OCI-LY1 (cell line): ENCODE measurements at regions not wholly inside any gene's neighbourhood (a gene's known extent, or its start where the extent isn't known, plus 50 kb on each side); places are given as distances from the start of the nearest gene placed in this dataset.
A peak's percentile ranks its signal among the peaks of the same experiment; 100 is the strongest.

Experiments
- H2AFZ ChIP-seq: fragments of 200-600 bp; sonication (generic), shearing (Covaris generic); 2 replicates; pipeline ENCODE4 v1.6.0; 2014; ENCODE audit warnings: antibody characterized with exemption, mild to moderate bottlenecking, low read length
- H3F3A ChIP-seq: fragments of 200-600 bp; sonication (generic), shearing (Covaris generic); 2 replicates; pipeline ENCODE4 v1.6.0; 2014; ENCODE audit warnings: mild to moderate bottlenecking, antibody characterized with exemption, low read length, moderate library complexity; ENCODE audit not compliant: insufficient read depth
- H3K27ac ChIP-seq: fragments of 200-600 bp; sonication (generic); 2 replicates; pipeline ENCODE4 v1.5.1; 2014; ENCODE audit warnings: low read length, mixed run types, mild to moderate bottlenecking, low read depth; ENCODE audit not compliant: poor library complexity, severe bottlenecking
- H3K27me3 ChIP-seq: fragments of 200-600 bp; sonication (generic); 2 replicates; pipeline ENCODE4 v1.6.0; 2014; ENCODE audit warnings: antibody characterized with exemption, mild to moderate bottlenecking, low read length, moderate library complexity; ENCODE audit not compliant: insufficient read depth
- H3K36me3 ChIP-seq: fragments of 200-600 bp; sonication (generic); 2 replicates; pipeline ENCODE4 v1.6.1; 2014; ENCODE audit warnings: mild to moderate bottlenecking, antibody characterized with exemption, low read length, moderate library complexity, mixed read lengths; ENCODE audit not compliant: insufficient read depth
- H3K4me1 ChIP-seq: fragments of 200-600 bp; sonication (generic); 2 replicates; pipeline ENCODE4 v1.5.1; 2014; ENCODE audit warnings: mild to moderate bottlenecking, low read length, moderate library complexity; ENCODE audit not compliant: insufficient read depth, severe bottlenecking
- H3K4me2 ChIP-seq: fragments of 200-600 bp; sonication (generic), shearing (Covaris generic); 2 replicates; pipeline ENCODE4 v1.6.1; 2014; ENCODE audit warnings: low read length
- H3K4me3 ChIP-seq: fragments of 200-600 bp; sonication (generic); 2 replicates; pipeline ENCODE4 v1.5.1; 2014; ENCODE audit warnings: low read length, low read depth, mild to moderate bottlenecking, mixed read lengths; ENCODE audit not compliant: poor library complexity, severe bottlenecking
- H3K79me2 ChIP-seq: fragments of 200-600 bp; shearing (Covaris generic); 2 replicates; pipeline ENCODE4 v1.6.1; 2016; ENCODE audit warnings: mixed run types, low read length, mixed read lengths; ENCODE audit not compliant: insufficient read depth
- H3K9ac ChIP-seq: fragments of 200-600 bp; sonication (generic), shearing (Covaris generic); 2 replicates; pipeline ENCODE4 v1.6.1; 2014; ENCODE audit warnings: mild to moderate bottlenecking, low read length, mixed read lengths
- H3K9me2 ChIP-seq: fragments of 200-600 bp; sonication (generic), shearing (Covaris generic); 2 replicates; pipeline ENCODE4 v1.6.1; 2014; ENCODE audit warnings: low read depth, mild to moderate bottlenecking, low read length, mixed read lengths
- H3K9me3 ChIP-seq: fragments of 200-600 bp; shearing (Covaris generic); 2 replicates; pipeline ENCODE4 v1.6.1; 2014; ENCODE audit warnings: low read length, mixed read lengths
- H4K20me1 ChIP-seq: fragments of 200-600 bp; sonication (generic), shearing (Covaris generic); 2 replicates; pipeline ENCODE4 v1.6.0; 2016; ENCODE audit warnings: mild to moderate bottlenecking, low read length; ENCODE audit not compliant: insufficient read depth
- CTCF ChIP-seq: fragments of 200-600 bp; sonication (generic), shearing (Covaris generic); IDR thresholded peaks from 2 replicates; pipeline ENCODE4 v1.5.1; 2017; ENCODE audit warnings: mild to moderate bottlenecking, antibody characterized with exemption, low read length, moderate library complexity, mixed read lengths
- EZH2 ChIP-seq: fragments of 200-600 bp; sonication (generic), shearing (Covaris generic); IDR thresholded peaks from 2 replicates; pipeline ENCODE4 v1.8.0; 2017; ENCODE audit warnings: borderline replicate concordance, mixed run types, mild to moderate bottlenecking, antibody characterized with exemption, low read length, moderate library complexity, mixed read lengths

- Histone ChIP-seq H3K36me3 (no peaks in the 10 kb centered on the region), H3K27me3 (no peaks in the 10 kb centered on the region), H3F3A (no peaks in the 10 kb centered on the region), H3K27ac (no peak overlapping the region), H3K4me2 (no peak overlapping the region), H3K9me2 (no peaks in the 10 kb centered on the region), H3K4me3 (no peak overlapping the region), H2AFZ (peak overlapping the region; percentile 12; the same call in 1 of the 2 replicates), H3K79me2 (no peaks in the 10 kb centered on the region), H3K4me1 (peaks cover 10% of the 10 kb centered on the region), H3K9ac (no peak overlapping the region), H3K9me3 (no peaks in the 10 kb centered on the region), H4K20me1 (no peaks in the 10 kb centered on the region)
- TF ChIP-seq CTCF (no peak), EZH2 (no peak)
Observed at GRCh38 chr4:59583845-59584568, 1616.1 kb upstream of the ADGRL3 start.

GRCh38 chr4:59597536-59598329 lies 1602.4 kb upstream of the ADGRL3 start:
- no peaks in the 10 kb centered on the region for H3K79me2 ChIP-seq

GRCh38 chr4:59598330-59598618 lies 1601.9 kb upstream of the ADGRL3 start:
- H3K4me3 ChIP-seq = no peak overlapping the region
- no peaks in the 10 kb centered on the region for H3K36me3 ChIP-seq
- no peaks in the 10 kb centered on the region for H3K9me3 ChIP-seq
- no peaks in the 10 kb centered on the region for H3K79me2 ChIP-seq
- H3K9ac ChIP-seq = no peak overlapping the region
- H3F3A ChIP-seq = no peaks in the 10 kb centered on the region
- TF ChIP-seq CTCF (no peak), EZH2 (no peak)
- no peaks in the 10 kb centered on the region for H4K20me1 ChIP-seq
- no peaks in the 10 kb centered on the region for H3K9me2 ChIP-seq
- no peaks in the 10 kb centered on the region for H3K27me3 ChIP-seq
- no peak overlapping the region for H3K4me2 ChIP-seq
- no peak overlapping the region for H3K27ac ChIP-seq
- peaks cover 8% of the 10 kb centered on the region for H3K4me1 ChIP-seq
- H2AFZ ChIP-seq = no peak overlapping the region

More at GRCh38 chr4:59597536-59598329, 1602.4 kb upstream of the ADGRL3 start:
- no peaks in the 10 kb centered on the region for H3K9me3 ChIP-seq
- no peaks in the 10 kb centered on the region for H3K36me3 ChIP-seq
- no peak overlapping the region for H3K9ac ChIP-seq
- H3K4me1 ChIP-seq = peaks cover 8% of the 10 kb centered on the region
- H3K4me2 ChIP-seq = no peak overlapping the region
- no peak overlapping the region for H3K27ac ChIP-seq
- H2AFZ ChIP-seq = no peak overlapping the region
- no peak for TF ChIP-seq CTCF
- no peak for TF ChIP-seq EZH2
- H4K20me1 ChIP-seq = no peaks in the 10 kb centered on the region
- H3F3A ChIP-seq = no peaks in the 10 kb centered on the region
- no peak overlapping the region for H3K4me3 ChIP-seq
- no peaks in the 10 kb centered on the region for H3K9me2 ChIP-seq
- no peaks in the 10 kb centered on the region for H3K27me3 ChIP-seq
